GM19395 (cell line): ENCODE measurements at regions not wholly inside any gene's neighbourhood (a gene's known extent, or its start where the extent isn't known, plus 50 kb on each side); places are given as distances from the start of the nearest gene placed in this dataset.
"Not testable (repeated sequence)": the region's sequence is repeated elsewhere in the genome, so short reads cannot be mapped to it uniquely, and the experiment has no call there.

Experiments
- ATAC-seq: cut with Tn5 transposase; IDR thresholded peaks from one replicate; pipeline ENCODE4 v1.9.1; 2021; ENCODE audit warnings: mild to moderate bottlenecking, moderate library complexity; ENCODE audit not compliant: unreplicated experiment

DNA sequence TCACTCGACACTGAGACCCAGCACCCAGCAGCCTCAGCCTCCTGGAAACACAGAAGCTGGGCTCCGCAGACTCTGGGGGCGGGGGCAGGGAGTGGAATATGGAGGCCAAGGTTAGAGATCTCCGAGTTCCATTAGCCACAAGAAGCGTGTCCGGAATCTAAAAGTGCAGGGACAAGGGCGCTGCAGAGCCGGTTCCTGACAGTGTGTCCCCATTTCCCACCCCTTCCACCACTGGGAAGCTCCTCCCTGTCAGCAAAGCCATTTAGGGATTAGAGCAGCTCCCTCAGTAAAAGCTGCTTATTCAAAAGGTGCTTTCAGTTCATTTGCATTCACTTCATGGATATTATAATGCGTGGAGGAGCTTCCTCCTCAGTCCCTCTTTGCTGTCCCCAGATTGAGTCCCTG, 74.1 kb upstream of the HSPA9 start:
- no peak for ATAC-seq

DNA sequence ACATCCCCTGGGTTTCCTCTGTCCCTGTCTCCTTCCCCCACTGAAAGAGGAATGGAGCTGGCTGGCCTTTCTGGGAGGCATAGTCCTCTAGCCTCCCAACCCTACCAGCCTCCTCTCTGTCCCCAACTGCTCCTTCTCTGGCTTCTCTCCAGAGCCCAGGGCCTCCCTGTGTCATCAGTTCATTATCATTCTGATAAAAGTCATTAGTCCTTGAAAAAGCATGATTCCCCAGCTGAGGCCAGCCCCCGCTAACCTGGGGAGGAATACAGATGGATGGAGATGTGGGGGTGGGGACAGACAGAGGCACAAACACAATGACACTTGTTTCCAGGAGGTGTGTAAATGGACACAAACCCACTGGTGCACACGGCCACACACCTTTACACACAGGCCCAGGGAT, 73.6 kb upstream of the HSPA9 start:
- ATAC-seq = no peak

DNA sequence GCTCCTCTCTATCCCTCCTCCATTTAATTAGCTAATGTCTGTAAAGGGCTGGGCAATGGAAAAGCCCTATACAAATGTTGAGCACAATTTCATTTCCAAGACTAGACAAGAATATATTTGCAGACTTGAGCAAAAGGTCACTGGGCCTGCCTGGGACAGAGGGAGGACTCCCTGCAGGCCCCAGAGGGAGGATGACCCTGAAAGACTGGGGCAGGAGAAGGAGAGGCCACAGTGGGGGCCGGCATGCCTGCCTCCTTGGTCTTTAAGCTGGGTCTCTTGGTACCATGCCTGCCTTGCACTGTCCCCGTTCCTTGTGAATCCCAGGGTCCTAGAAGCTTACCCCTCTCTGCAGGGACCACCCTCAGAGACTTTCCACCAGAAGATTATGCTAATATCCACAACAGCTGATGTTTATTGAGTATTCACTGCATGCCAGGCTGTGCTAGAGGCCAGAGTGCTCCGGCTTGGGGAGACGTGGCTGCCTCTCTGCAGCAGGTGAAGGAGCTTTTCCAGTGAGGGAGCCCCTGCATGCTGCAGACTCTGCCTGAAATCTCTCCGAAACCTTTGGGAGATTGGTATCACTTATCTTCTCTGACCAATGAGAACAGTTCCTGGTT, 72.7 kb upstream of the HSPA9 start:
- ATAC-seq = no peak

DNA sequence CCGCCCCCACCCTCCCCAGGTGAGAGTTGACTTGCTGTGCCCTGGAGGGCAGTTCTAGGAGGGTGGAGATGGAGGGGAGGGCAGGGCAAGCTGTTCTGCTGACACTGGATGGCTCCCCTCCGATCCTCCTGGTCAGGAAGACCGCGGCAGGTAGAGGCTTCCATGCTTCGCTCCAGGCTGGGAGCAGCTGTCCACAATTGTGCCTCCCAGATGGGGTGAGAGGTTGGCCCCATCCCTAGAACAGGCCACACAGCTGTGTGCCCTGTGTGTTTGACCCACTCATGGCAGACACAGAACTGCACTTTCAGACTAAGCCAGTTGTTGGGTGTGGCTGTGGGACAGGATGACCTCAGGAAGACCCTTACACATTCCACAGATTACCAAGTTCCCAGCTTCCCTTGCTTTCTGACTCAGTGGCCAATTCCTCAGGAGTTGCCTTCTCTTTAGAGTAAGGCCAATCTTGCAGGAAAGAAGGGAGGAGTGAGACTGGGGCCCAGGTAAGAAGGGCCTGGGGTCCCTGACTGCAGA, 72.1 kb upstream of the HSPA9 start:
- no peak for ATAC-seq

DNA sequence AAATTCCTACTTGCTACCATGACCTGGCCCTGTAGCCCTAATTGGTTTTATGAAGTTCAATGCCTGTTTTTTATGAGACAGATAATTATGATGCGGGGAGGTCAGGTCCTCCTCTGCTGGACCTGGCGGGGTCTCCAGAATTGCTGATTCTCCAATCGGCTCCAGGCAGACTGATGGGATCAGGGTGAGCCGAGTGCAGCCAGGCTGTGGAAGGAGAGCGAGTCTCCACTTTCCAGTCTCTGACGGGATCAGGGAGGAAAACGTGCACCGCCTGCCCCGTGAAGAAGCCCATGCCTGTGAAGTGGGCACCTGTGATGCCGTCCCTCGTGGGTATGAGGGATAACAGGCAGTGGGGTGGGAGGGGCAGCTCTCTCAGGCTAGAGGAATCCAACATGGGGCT, 71.5 kb upstream of the HSPA9 start:
- no peak for ATAC-seq

DNA sequence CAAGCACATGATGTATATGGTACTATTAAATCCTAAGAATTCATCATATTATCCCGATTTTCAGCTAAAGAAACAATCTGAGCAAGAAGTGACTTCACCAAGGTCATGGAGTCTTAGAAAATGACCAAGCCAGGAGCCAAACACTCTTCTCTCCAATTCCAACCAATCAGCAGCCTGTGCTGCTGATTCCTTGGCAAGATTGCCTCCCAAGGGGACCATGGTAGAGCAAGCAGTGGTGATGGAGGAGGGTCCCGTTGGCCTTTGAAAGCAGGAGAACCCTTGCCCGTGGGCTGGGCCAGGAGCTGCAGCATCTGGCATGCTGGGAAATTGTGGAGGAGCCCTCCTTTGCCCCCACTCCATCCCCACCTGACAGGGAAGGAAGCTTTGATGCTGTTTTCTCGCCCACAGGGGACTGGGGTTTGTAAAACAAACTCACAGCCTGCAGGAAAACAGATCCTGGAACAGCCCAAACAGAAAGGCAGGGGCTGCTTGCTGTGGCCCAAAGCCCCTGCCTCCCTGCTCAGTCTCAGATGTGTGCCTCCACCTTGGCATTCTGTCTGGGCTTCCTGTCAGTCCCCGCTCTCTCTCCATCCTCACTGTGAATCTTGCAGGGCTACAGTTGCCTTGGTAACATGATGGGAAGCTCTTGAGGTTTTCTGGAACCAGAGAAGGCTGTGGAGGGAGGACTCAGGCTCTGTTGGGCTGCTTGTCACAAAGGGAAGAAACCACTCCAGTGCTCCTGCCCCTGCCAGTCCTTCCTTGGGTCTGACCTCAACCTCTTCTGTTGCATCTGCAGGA, 70.8 kb upstream of the HSPA9 start:
- no peak for ATAC-seq

DNA sequence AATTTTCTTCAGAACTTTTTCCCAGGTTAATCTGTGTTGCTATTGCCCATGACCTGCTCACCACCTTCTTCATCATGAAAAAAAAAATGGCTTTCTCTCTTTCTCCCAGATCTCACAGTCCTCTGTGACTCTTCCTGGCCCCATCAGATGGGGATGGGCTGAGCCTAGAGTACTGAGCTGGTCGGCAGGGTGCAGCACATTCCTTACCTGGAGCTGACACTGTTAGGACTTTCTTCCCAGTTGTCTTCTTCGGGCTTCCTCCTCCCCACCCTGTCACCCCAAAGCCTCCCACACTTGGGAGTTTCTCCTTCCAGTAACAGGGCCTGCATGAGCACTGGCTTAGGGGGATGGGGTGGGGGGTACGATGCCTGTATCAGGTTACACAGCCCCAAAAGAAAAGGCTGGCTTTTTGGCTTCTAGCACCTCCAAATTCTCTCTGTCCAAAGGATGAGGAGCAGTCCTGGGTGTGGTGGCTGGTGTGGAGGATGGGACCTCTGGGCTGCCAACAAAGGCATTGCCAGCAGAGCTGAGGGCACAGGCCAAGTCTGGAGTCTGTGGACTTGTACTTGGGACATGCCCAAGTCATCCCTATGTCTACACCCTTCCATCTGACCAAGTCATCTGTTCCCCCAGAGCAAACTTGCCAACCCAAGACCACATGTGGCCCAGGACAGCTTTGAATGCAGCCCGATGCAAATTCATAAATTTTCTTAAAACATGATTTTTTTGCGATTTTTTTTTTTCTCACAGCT, 68.0 kb upstream of the HSPA9 start:
- ATAC-seq = no peak

DNA sequence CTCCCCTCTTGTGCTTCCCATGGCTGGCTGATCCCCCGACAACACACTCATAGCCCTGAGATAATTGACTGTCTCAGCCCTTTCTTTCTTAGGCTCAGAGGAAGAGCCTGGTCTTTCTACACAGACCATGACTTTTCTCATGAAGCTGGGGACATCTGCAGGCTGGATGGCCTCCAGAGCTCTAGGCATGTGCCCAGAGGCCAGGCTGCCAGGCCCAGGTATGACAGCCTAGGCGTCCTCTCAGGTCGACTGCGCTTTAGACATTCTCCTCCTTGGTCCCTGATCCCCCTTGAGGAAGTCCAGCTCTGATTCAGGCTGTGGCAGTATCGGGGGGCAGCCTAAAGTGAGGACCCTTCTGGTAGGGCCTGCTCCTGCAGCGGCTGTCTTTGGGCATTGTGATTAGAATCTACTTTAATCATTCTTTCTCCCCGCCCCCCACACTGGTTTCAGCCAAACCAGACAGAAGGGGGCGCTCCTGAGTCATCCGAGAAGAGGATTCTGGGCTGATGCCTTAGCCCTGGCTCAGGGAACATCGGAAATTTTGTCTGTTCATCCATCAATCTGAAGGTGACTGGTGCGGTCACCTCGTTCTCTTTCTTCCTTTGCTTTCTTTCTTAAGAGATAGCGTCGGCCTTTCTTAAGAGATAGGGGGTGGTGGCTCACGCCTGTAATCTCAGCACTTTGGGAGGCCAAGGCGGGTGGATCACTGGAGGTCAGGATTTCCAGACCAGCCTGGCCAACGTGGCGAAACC, 66.5 kb upstream of the HSPA9 start:
- no peak for ATAC-seq

DNA sequence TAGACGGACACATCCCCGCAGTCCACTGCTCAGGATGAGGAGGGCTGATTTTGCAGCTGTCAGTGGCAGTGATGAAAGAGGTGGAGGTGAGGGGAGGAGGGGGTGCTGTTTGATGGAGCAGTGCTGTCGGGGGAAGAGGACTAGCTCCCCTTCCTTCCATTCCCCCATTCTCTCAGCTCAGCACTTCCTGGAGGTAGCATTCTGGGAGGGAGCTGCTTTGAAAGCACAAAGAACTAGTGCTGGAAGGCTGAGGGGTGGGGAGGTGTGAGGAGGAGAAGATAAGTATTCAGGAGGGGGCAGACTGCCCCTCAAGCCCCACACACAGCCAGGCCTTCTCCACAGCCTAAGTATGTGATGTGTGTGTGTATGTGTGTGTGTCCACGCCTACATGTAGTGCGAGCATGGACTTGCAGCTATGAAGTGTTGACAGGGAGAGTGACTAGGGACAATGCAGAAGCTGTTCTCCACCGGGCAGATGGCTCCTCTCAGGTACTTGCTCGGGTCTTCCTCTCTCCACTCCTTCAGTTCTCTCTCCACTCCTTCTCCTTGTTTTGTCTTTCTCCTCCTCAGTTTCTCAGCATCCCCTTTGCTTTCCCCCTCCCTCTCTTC, 65.5 kb upstream of the HSPA9 start:
- ATAC-seq = no peak

DNA sequence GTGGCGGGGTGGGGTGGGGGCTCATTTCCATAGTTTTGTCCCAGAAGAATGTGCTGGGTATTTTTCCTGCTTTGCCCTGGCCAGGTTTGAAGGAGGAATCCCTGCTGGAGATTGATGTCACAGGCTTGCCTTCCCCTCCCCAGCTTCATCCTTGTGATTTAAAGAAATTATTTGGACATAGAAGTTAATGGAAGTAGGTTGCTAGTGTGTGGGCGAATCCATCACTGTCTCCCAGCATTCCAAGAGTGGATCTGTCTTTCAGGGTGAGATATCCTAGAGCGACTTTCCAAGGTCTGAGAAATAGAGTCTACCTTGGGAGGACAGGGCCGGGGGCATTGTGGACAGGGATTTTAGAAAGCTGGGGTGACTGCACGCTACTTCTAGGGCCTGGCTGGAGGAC, 64.9 kb upstream of the HSPA9 start:
- no peak for ATAC-seq

DNA sequence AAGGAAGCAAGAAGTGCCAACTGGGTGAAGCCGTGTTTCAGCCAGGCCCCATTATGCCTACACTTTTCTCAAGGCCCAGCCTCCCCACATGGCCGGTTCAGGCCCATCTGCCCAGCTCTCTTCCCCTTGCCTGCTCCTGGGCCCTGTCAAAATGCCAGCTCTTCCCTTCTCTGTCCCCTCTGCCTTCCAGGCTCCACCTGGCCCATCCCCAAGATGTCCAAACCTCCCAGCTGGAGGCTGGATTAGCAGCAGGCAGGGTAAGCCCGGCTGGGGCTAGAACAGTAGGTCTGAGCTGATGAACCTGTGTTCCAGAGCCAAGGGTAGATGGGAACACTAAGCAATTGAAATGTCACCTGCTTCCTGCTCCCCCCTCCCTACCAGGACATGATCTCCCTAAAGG, 64.1 kb upstream of the HSPA9 start:
- ATAC-seq = no peak

DNA sequence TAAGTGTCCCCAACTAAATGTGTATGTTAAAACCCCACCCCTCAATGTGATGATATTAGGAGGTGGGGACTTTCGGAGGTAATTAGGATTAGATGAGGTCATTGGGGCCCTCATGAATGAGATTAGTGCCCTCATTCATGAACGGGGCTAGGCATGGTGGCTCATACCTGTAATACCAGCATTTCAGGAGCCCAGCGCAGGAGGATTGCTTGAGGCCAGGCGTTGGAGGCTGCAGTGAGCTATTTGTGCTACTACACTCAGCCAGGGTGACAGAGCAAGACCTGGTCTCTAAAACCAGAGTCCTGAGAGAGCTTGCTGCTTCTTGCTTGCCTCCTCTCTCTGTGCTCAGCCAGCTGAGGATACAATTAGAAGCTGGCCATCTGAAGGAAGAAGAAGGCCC, 62.1 kb upstream of the HSPA9 start:
- ATAC-seq = no peak

DNA sequence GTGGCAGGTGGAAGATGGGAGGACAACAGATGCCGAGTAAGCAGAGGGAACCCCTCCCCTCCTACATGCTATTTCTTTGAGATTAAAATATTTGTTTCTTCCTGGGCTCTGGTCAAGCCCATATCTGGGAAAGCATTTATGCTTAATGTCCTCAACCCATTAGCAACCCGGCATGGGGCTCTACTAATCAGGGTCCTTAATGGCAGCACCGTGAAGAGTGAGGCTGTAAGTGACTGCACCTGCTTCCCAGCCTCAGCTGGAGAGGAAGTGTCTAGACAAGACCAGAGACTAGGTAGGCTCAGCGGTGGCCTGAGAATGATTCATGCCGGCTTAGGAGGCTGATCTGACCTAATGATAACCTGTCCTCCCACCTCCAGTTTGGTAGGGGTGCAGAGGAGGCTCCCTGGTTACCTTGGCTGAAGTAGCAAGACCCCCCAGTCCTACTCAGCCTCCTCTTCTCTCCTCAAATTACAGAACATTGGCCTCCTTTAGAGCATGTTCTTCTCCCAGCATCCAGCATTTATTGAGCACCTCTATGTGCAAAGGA, 61.3 kb upstream of the HSPA9 start:
- ATAC-seq = no peak

DNA sequence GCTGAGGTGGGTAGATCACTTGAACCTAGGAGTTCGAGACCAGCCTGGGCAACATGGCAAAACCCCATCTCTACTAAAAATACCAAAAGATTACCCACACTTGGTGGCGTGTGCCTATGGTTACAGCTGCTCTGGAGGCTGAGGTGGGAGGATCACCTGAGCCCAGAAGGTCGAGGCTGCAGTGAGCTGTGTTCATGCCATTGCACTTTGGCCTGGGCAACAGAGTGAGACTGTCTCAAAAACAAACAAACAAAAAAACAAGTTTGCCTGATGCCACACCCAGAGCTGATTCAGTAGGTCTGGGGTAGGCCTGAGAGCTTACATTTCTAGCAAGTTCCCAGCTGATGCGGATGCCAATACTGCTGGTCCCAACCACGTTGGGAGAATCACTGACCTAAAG, 60.5 kb upstream of the HSPA9 start:
- ATAC-seq = no peak

DNA sequence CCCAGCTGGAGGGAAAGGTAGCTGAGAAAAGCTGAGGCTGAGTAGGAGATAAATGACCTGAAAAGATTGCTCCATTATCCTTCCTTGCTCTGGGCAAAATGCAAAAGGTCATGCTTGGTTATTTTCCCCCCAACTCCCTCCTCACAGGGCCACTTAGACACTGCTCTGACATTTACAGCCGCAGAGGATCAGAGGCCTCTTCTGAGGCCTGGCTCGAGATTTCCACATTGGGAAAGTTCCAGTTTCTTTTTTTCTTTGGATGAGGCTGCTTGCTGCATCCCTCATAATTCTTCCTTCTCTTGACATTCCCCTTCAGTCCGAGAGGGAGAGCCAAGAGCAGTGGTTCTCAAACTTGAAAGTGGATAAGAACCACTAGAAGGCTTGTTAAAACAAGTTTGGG, 60.1 kb upstream of the HSPA9 start:
- ATAC-seq = no peak

DNA sequence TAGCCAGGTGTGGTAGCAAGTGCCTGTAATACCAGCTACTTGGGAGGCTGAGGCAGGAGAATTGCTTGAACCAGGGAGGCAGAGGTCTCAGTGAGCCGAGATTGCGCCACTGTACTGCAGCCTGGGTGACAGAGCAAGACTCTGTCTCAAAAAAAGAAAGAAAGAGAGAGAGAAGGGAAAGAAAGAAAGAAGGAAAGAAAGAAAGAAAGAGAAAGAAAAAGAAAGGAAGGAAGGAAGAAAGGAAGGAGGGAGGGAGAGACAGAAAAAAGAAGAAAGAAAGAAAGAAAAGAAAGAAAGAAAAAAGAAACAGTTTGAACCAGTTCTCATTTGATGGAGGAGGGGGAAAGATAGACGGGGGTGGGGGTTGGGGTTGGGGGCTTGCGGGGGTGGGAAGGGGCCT, 59.6 kb upstream of the HSPA9 start:
- ATAC-seq = not testable (repeated sequence)

DNA sequence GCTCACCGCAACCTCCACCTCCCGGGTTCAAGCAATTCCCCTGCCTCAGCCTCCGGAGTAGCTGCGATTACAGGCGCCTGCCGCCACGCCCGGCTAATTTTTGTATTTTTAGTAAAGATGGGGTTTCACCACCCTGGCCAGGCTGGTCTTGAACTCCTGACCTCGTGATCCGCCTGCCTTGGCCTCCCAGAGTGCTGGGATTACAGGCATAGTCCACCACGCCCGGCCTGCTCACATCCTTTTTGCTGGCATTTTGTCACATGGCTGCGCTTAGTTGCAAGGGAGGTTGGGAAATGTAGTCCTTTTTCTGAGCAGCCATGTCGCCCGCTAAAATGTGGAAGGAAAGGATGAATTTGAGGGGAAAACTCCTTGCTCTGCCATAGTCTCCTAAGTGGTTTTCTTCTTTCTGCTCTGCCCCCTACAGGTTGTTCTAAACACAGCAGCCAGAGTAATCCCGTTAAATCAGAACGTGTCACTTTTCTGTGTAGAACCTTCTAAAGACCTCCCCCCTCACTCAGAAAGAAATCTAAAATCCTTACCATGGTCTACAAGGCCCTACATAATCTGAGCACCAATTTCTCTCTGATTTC, 57.8 kb upstream of the HSPA9 start:
- no peak for ATAC-seq

DNA sequence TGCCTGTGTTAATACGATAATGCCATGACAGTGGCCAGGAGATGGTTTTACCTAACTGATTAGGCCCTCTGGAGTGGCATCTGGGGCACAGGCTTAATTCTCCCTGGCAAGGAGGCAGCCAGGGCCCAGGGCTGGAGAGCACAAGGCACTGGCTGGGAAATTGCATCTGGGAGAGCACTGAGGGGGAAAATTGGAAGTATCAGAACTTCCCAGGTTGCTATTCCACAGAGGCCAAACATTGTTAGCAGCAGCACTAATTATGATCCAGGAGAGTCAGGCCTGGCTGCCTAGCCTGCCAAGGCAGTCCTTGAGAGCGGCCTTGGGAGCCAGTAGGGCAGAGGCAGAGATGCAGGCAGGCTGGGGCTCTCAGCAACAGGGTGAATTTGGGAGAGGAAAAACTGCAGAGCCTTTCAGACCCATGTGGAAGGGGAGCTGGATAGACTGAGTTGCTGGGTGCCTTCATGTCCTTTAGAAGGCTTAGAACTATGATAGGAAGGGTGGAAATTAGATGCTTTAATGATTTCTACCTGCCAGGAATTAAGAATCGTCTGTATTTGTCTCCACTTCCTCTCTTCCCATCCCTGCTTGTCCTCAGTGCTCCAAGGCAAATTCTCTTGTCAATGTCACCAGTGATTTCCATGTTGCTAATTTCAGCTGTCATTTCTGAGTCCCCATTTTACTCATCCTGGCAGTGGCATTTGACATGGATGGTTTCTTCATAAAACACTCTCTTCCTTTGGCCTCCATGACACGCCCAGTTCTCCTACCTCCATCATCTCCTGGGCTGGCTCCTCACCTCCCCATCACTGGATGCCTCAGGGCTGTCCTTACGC, 56.1 kb upstream of the HSPA9 start:
- no peak for ATAC-seq

DNA sequence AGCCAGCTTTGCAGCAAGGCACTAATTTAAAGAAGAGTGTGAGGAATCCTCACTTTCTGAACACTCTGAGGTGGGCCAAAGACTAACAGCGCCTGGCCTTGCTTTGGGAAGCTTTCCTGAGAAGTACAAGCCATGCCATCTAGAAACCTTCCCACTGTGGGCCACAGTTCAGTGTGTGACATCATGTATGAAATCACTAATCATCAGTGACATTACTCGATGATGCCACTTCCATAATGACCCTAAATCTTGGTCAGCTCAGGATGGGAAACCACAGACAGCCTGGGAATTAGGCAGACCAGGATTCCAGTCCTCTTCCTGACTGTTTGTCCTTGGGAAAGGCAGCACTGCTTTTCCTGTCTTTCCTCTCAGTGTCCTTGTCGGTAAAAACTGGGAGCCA, 54.2 kb upstream of the HSPA9 start:
- ATAC-seq = no peak
